Mesothelial cell of epicardium (in vitro differentiated cells): ENCODE measurements at regions not wholly inside any gene's neighbourhood (a gene's known extent, or its start where the extent isn't known, plus 50 kb on each side); places are given as distances from the start of the nearest gene placed in this dataset.

Experiments
- DNase-seq, 2 experiments: peaks; one replicate each; pipeline ENCODE4 v3.0.0; 2021; ENCODE audit warnings: low spot score in 2 of 2; ENCODE audit not compliant: unreplicated experiment in 2 of 2
- H3K27ac Mint-ChIP-seq: 2 replicates; pipeline ENCODE4 v1.8.0; 2021; ENCODE audit warnings: mixed read lengths
- H3K27me3 Mint-ChIP-seq: 2 replicates; pipeline ENCODE4 v1.8.0; 2021; ENCODE audit warnings: low read depth, mixed read lengths
- H3K36me3 Mint-ChIP-seq: 2 replicates; pipeline ENCODE4 v1.8.0; 2021; ENCODE audit warnings: mixed read lengths
- H3K4me1 Mint-ChIP-seq: 2 replicates; pipeline ENCODE4 v1.8.0; 2021; ENCODE audit warnings: mixed read lengths
- H3K4me3 Mint-ChIP-seq: 2 replicates; pipeline ENCODE4 v1.8.0; 2021; ENCODE audit warnings: mild to moderate bottlenecking, moderate library complexity, mixed read lengths
- H3K9me3 Mint-ChIP-seq: 2 replicates; pipeline ENCODE4 v1.8.0; 2021; ENCODE audit warnings: mixed read lengths
- CTCF ChIP-seq: fragments of 200-600 bp; sonication (generic); IDR thresholded peaks from one replicate; pipeline ENCODE4 v1.5.0; 2021; ENCODE audit warnings: antibody characterized with exemption; ENCODE audit not compliant: unreplicated experiment

DNA sequence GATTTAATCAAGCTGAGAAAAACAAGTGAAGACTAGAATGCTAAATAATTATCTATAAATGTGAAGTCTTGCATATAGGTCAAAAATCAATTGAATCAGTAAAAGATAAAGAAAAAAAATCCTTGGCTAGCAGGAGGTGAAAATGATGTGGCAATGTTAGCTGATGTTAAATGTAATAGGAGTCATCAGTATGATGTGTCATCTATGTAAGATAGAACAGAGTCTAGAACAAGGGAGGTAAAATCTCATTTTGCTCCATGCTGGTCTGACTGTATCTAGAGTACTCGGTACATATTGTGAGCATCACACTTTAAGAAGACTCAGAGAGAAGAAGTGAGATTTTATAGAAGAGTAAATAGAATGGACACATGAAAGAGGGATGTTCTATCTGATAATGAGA is 721.2 kb downstream of the ETS1 start:
- TF ChIP-seq CTCF: no peak
- no peak overlapping the region for H3K4me3 Mint-ChIP-seq
- H3K36me3 Mint-ChIP-seq: no peaks in the 10 kb centered on the region
- no peak for DNase-seq
- peaks cover 15% of the 10 kb centered on the region for H3K4me1 Mint-ChIP-seq
- no peak overlapping the region for H3K27ac Mint-ChIP-seq
- H3K9me3 Mint-ChIP-seq: peaks cover 6% of the 10 kb centered on the region
- H3K27me3 Mint-ChIP-seq: no peaks in the 10 kb centered on the region

GRCh38 chr11:127864861-127865260 is 722.5 kb downstream of the ETS1 start:
- no peak overlapping the region for H3K4me3 Mint-ChIP-seq
- no peak overlapping the region for H3K27ac Mint-ChIP-seq
- peaks cover 17% of the 10 kb centered on the region for H3K4me1 Mint-ChIP-seq
- no peak for DNase-seq
- no peaks in the 10 kb centered on the region for H3K36me3 Mint-ChIP-seq
- no peaks in the 10 kb centered on the region for H3K27me3 Mint-ChIP-seq
- peaks cover 6% of the 10 kb centered on the region for H3K9me3 Mint-ChIP-seq
- TF ChIP-seq CTCF: no peak

GRCh38 chr11:127862406-127862805 is 725.0 kb downstream of the ETS1 start:
- Mint-ChIP-seq H3K9me3 (peaks cover 6% of the 10 kb centered on the region), H3K36me3 (no peaks in the 10 kb centered on the region), H3K4me1 (peaks cover 17% of the 10 kb centered on the region), H3K27ac (no peak overlapping the region), H3K4me3 (no peak overlapping the region), H3K27me3 (no peaks in the 10 kb centered on the region)
- DNase-seq: no peak
- no peak for TF ChIP-seq CTCF

- peaks cover 7% of the 10 kb centered on the region for H3K27me3 Mint-ChIP-seq
- no peak overlapping the region for H3K4me3 Mint-ChIP-seq
- no peak overlapping the region for H3K27ac Mint-ChIP-seq
- H3K4me1 Mint-ChIP-seq: peaks cover 11% of the 10 kb centered on the region
- no peak for DNase-seq
- no peak for TF ChIP-seq CTCF
- no peaks in the 10 kb centered on the region for H3K36me3 Mint-ChIP-seq
- peaks cover 6% of the 10 kb centered on the region for H3K9me3 Mint-ChIP-seq
Measured at GRCh38 chr11:127859941-127860354, 727.4 kb downstream of the ETS1 start.

GRCh38 chr11:127844876-127845275 is 742.5 kb downstream of the ETS1 start:
- Mint-ChIP-seq H3K4me3 (no peak overlapping the region), H3K27ac (no peak overlapping the region), H3K4me1 (peaks cover 2% of the 10 kb centered on the region), H3K27me3 (no peaks in the 10 kb centered on the region), H3K36me3 (no peaks in the 10 kb centered on the region), H3K9me3 (no peaks in the 10 kb centered on the region)
- DNase-seq: no peak
- TF ChIP-seq CTCF: no peak
